CD14-positive monocyte (primary cell): ENCODE measurements at regions not wholly inside any gene's neighbourhood (a gene's known extent, or its start where the extent isn't known, plus 50 kb on each side); places are given as distances from the start of the nearest gene placed in this dataset.

Experiments used
- DNase-seq, 3 donors: peaks; one replicate each; pipeline ENCODE4 v3.0.0-alpha.2; 2011 to 2022
- H2AFZ ChIP-seq: 2 replicates; pipeline ENCODE4 v1.6.0; 2012; ENCODE audit warnings: mild to moderate bottlenecking, low read depth, low read length, inconsistent platforms; ENCODE audit not compliant: insufficient read depth, poor library complexity, severe bottlenecking
- H3K27ac ChIP-seq, 2 donors: 1 replicate in 1 of 2; 2 replicates in 1 of 2; pipeline ENCODE4 v1.5.1; 2012 to 2013; ENCODE audit warnings: low read length in 2 of 2, control low read depth in 1 of 2, inconsistent platforms in 1 of 2, low read depth in 1 of 2, mild to moderate bottlenecking in 1 of 2
- H3K27me3 ChIP-seq, 2 donors: one replicate each; pipeline versions ENCODE4 v1.6.0 to v1.6.1; 2011 to 2013; ENCODE audit warnings: low read length in 2 of 2; ENCODE audit not compliant: control insufficient read depth in 2 of 2, insufficient read depth in 2 of 2
- H3K36me3 ChIP-seq, 2 donors: replicated peaks in 1 of 2; 1 replicate in 1 of 2; 2 replicates in 1 of 2; pipeline versions ENCODE4 v1.5.1 to v1.6.1; 2012 to 2013; ENCODE audit warnings: low read length in 2 of 2, control low read depth in 1 of 2, inconsistent platforms in 1 of 2, mild to moderate bottlenecking in 1 of 2; ENCODE audit not compliant: insufficient read depth in 2 of 2, control insufficient read depth in 1 of 2
- H3K4me1 ChIP-seq, 2 donors: 1 replicate in 1 of 2; 2 replicates in 1 of 2; pipeline versions ENCODE4 v1.5.1 to v1.6.1; 2012 to 2013; ENCODE audit warnings: low read length in 2 of 2, control low read depth in 1 of 2, inconsistent platforms in 1 of 2, mild to moderate bottlenecking in 1 of 2, moderate library complexity in 1 of 2; ENCODE audit not compliant: insufficient read depth in 2 of 2, control insufficient read depth in 1 of 2
- H3K4me2 ChIP-seq: replicated peaks from 2 replicates; pipeline ENCODE3; 2012; ENCODE audit warnings: low read length, moderate library complexity, mild to moderate bottlenecking; ENCODE audit not compliant: poor library complexity, severe bottlenecking; ENCODE audit errors: extremely low read depth
- H3K4me3 ChIP-seq, 3 experiments: fragments of 200-600 bp in 1 of 3; sonication (generic) in 1 of 3; replicated peaks in 1 of 3; 1 replicate in 2 of 3; 2 replicates in 1 of 3; pipeline ENCODE4 v1.5.1; 2011 to 2013; ENCODE audit warnings: low read length in 3 of 3, mild to moderate bottlenecking in 3 of 3, control low read depth in 2 of 3, low read depth in 2 of 3, inconsistent platforms in 1 of 3, moderate library complexity in 1 of 3
- H3K79me2 ChIP-seq: 2 replicates; pipeline ENCODE4 v1.6.0; 2012; ENCODE audit warnings: mild to moderate bottlenecking, control low read depth, inconsistent platforms, low read length, moderate library complexity; ENCODE audit not compliant: insufficient read depth
- H3K9ac ChIP-seq: 2 replicates; pipeline ENCODE4 v1.6.0; 2017; ENCODE audit warnings: low read length, mild to moderate bottlenecking; ENCODE audit not compliant: insufficient read depth, poor library complexity, severe bottlenecking
- H3K9me3 ChIP-seq, 2 donors: replicated peaks in 1 of 2; 1 replicate in 1 of 2; 2 replicates in 1 of 2; pipeline versions ENCODE4 v1.5.1 to v1.6.1; 2012 to 2013; ENCODE audit warnings: low read length in 2 of 2, control low read depth in 1 of 2; ENCODE audit not compliant: control insufficient read depth in 1 of 2, insufficient read depth in 1 of 2
- H4K20me1 ChIP-seq: 2 replicates; pipeline ENCODE4 v1.6.0; 2012; ENCODE audit warnings: mild to moderate bottlenecking, low read length, control low read depth, moderate library complexity; ENCODE audit not compliant: insufficient read depth
- H3K27ac Mint-ChIP-seq, 7 donors: one replicate each; pipeline ENCODE4 v1.8.0; 2020; ENCODE audit warnings: mild to moderate bottlenecking in 7 of 7, mixed read lengths in 7 of 7, moderate library complexity in 6 of 7, inconsistent platforms in 2 of 7
- H3K27me3 Mint-ChIP-seq, 3 donors: one replicate each; pipeline ENCODE4 v1.8.0; 2021 to 2022; ENCODE audit warnings: low read depth in 3 of 3, mild to moderate bottlenecking in 3 of 3, mixed read lengths in 3 of 3, moderate library complexity in 3 of 3, inconsistent platforms in 1 of 3
- H3K36me3 Mint-ChIP-seq, 2 donors: one replicate each; pipeline ENCODE4 v1.8.0; 2020; ENCODE audit warnings: mixed read lengths in 2 of 2, inconsistent platforms in 1 of 2, mild to moderate bottlenecking in 1 of 2
- H3K4me1 Mint-ChIP-seq: one replicate; pipeline ENCODE4 v1.8.0; 2020; ENCODE audit warnings: mild to moderate bottlenecking, mixed read lengths
- H3K4me3 Mint-ChIP-seq, 2 donors: one replicate each; pipeline ENCODE4 v1.8.0; 2020; ENCODE audit warnings: mild to moderate bottlenecking in 2 of 2, mixed read lengths in 2 of 2, moderate library complexity in 1 of 2
- H3K9me3 Mint-ChIP-seq, 7 donors: one replicate each; pipeline ENCODE4 v1.8.0; 2020 to 2022; ENCODE audit warnings: mixed read lengths in 7 of 7, mild to moderate bottlenecking in 6 of 7, moderate library complexity in 6 of 7, inconsistent platforms in 2 of 7
- WGBS: methylation state at CpG from one replicate; pipeline ENCODE4 v1.1.5; 2013; ENCODE audit warnings: missing lambda C conversion rate; ENCODE audit not compliant: insufficient coverage; 5-methylcytosine and 5-hydroxymethylcytosine counted together
- intact Hi-C, 2 donors: fragments of 100-400 bp; cut with micrococcal nuclease; formaldehyde crosslinking; loops; one replicate each; pipeline versions ENCODE4 v1.15.0 to v1.15.1; 2023
- TF ChIP-seq, protein P1 (sequence below): fragments of 200-600 bp; IDR thresholded peaks from one replicate; pipeline ENCODE4 v1.8.0; 2022; ENCODE audit warnings: antibody characterized with exemption, mild to moderate bottlenecking

DNA sequence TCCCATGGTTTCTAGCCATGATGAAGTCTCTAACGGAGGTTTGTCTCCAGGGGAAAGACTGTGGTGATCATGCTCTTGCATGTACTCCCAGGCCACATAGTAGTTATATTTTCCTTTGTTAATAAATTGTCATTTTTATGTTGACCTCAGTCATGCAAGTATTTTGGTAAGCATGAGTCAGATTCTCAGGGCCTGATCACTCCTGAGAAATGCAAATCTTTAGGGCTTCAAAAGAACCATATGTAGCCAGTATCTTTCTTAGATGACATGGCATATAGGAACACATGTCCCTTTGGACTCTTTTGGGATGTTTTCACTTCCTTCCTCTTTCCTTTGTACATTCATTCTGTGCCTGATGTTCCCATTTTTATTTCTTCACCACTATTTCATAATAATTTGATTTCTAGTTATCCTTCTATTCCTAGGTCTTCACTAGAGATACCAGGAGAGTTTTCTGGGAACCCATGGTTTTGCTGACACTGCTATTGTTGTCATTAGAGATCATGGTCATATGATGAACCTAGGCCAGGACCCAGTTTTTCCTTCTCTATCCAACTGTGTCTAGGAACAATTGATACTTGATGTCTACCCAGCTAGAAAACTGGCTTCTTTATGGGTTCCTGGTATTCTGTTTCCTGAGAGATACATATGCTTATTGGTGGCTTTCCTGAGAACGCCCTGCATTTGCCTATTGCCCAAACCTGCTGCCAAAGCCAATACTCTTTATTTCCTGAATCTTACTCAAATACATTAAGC is 248.1 kb upstream of the NREP start:
- TF ChIP-seq, protein P1, sequence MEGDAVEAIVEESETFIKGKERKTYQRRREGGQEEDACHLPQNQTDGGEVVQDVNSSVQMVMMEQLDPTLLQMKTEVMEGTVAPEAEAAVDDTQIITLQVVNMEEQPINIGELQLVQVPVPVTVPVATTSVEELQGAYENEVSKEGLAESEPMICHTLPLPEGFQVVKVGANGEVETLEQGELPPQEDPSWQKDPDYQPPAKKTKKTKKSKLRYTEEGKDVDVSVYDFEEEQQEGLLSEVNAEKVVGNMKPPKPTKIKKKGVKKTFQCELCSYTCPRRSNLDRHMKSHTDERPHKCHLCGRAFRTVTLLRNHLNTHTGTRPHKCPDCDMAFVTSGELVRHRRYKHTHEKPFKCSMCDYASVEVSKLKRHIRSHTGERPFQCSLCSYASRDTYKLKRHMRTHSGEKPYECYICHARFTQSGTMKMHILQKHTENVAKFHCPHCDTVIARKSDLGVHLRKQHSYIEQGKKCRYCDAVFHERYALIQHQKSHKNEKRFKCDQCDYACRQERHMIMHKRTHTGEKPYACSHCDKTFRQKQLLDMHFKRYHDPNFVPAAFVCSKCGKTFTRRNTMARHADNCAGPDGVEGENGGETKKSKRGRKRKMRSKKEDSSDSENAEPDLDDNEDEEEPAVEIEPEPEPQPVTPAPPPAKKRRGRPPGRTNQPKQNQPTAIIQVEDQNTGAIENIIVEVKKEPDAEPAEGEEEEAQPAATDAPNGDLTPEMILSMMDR = no peak
- Histone ChIP-seq H3K4me2 (no peak overlapping the region), H3K4me1 (no peaks in the 10 kb centered on the region), H3K36me3 (no peaks in the 10 kb centered on the region), H3K9ac (no peak overlapping the region), H3K4me3 (no peak overlapping the region), H3K27me3 (no peaks in the 10 kb centered on the region), H4K20me1 (no peaks in the 10 kb centered on the region), H3K27ac (no peak overlapping the region), H2AFZ (no peak overlapping the region), H3K9me3 (no peaks in the 10 kb centered on the region), H3K79me2 (no peaks in the 10 kb centered on the region)
- Mint-ChIP-seq H3K27ac (no peak overlapping the region), H3K36me3 (no peaks in the 10 kb centered on the region), H3K4me3 (no peak overlapping the region), H3K9me3 (no peaks in the 10 kb centered on the region), H3K27me3 (no peaks in the 10 kb centered on the region), H3K4me1 (peaks cover 8% of the 10 kb centered on the region)
- intact Hi-C loops = no loop called here
- peak in 1 of 3 donors; percentile 33 for DNase-seq
- WGBS = 100% methylated on average over 1 of the region's 2 CpGs

DNA sequence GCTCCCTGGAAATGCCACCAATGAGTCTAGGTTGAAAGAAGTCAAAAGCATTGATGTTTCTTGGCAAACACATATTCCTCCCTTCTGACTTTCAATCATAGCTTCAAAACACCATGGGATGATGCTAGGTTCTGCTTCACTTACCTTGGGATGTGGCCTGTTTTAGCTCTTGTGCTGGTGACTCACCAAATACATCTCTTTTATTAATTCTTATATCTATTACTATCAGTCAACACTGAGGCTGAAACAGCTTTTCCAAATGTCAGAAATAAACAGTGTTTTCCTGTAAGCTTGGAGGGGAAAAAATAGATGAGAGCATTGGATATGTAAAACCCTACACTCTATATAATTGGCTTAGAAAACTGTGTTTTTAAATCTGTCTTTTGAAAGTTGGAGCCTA is 245.4 kb upstream of the NREP start:
- Histone ChIP-seq H3K4me3 (no peak overlapping the region), H3K9ac (no peak overlapping the region), H3K36me3 (no peaks in the 10 kb centered on the region), H4K20me1 (no peaks in the 10 kb centered on the region), H3K4me2 (no peak overlapping the region), H3K9me3 (no peaks in the 10 kb centered on the region), H3K4me1 (no peaks in the 10 kb centered on the region), H3K79me2 (no peaks in the 10 kb centered on the region), H3K27ac (no peak overlapping the region), H3K27me3 (no peaks in the 10 kb centered on the region), H2AFZ (no peak overlapping the region)
- no peak overlapping the region for H3K4me3 Mint-ChIP-seq
- TF ChIP-seq, protein P1 = no peak
- no peak overlapping the region for H3K27ac Mint-ChIP-seq
- H3K4me1 Mint-ChIP-seq = peaks cover 8% of the 10 kb centered on the region
- no peaks in the 10 kb centered on the region for H3K36me3 Mint-ChIP-seq
- no peaks in the 10 kb centered on the region for H3K9me3 Mint-ChIP-seq
- DNase-seq = no peak
- peaks cover 0 to 1% (median 0%) of the 10 kb centered on the region in 3 donors for H3K27me3 Mint-ChIP-seq
- intact Hi-C loops = no loop called here
